Stomach (tissue), 8 donors: ENCODE measurements at regions not wholly inside any gene's neighbourhood (a gene's known extent, or its start where the extent isn't known, plus 50 kb on each side); places are given as distances from the start of the nearest gene placed in this dataset.

Experiments
- DNase-seq, 2 donors: peaks; one replicate each; pipeline versions ENCODE4 v3.0.0 to v3.0.0-alpha.2; 2013 to 2019
- H3K27ac ChIP-seq, 5 donors: fragments of 200-600 bp in 4 of 5; sonication (generic) in 4 of 5; one replicate each; pipeline ENCODE4 v1.5.1; 2013 to 2019; ENCODE audit warnings: mild to moderate bottlenecking in 1 of 5, moderate library complexity in 1 of 5
- H3K27me3 ChIP-seq, 3 donors: fragments of 200-600 bp; sonication (generic); one replicate each; pipeline ENCODE4 v1.5.1; 2017 to 2019; ENCODE audit warnings: mixed run types in 1 of 3
- H3K36me3 ChIP-seq, 4 donors: fragments of 200-600 bp; sonication (generic); 1 replicate in 3 of 4; 2 replicates in 1 of 4; pipeline ENCODE4 v1.5.1; 2016 to 2019
- H3K4me1 ChIP-seq, 4 donors: fragments of 200-600 bp; sonication (generic); one replicate each; pipeline ENCODE4 v1.5.1; 2016 to 2019
- H3K4me3 ChIP-seq, 4 donors: fragments of 200-600 bp; sonication (generic) in 3 of 4; one replicate each; pipeline ENCODE4 v1.5.1; 2016 to 2019; ENCODE audit warnings: mild to moderate bottlenecking in 1 of 4
- H3K9me3 ChIP-seq, 4 donors: fragments of 200-600 bp; sonication (generic); one replicate each; pipeline ENCODE4 v1.5.1; 2016 to 2019
- CTCF ChIP-seq, 7 experiments: fragments of 450-650 bp in 4 of 7; fragments of 200-600 bp in 3 of 7; sonication (generic) in 3 of 7; IDR thresholded peaks; one replicate each; pipeline ENCODE4 v1.5.1; 2016 to 2019; ENCODE audit warnings: antibody characterized with exemption in 7 of 7, control low read depth in 2 of 7, mild to moderate bottlenecking in 1 of 7
- EP300 ChIP-seq: sonication (generic); formaldehyde crosslinking; IDR thresholded peaks from one replicate; pipeline ENCODE4 v1.6.1; 2017; ENCODE audit warnings: antibody characterized with exemption
- POLR2A ChIP-seq, 4 donors: fragments of 450-650 bp; IDR thresholded peaks; one replicate each; pipeline ENCODE4 v1.6.1; 2016; ENCODE audit warnings: antibody characterized with exemption in 4 of 4, control low read depth in 2 of 4, mild to moderate bottlenecking in 1 of 4, moderate library complexity in 1 of 4
- POLR2AphosphoS5 ChIP-seq, 3 donors: sonication (generic); formaldehyde crosslinking; IDR thresholded peaks; one replicate each; pipeline ENCODE4 v1.6.1; 2016; ENCODE audit warnings: antibody characterized with exemption in 3 of 3
- WGBS, 5 donors: extraction: QIAGEN DNeasy Blood & Tissue Kit in 3 of 5; methylation state at CpG; one replicate each; pipeline versions ENCODE4 v1.1.5 to v1.1.7; 2013 to 2018; 5-methylcytosine and 5-hydroxymethylcytosine counted together
- intact Hi-C: fragments of 100-400 bp; cut with DNase I; formaldehyde crosslinking; loops from one replicate; pipeline ENCODE4 v1.15.1; 2023; ENCODE audit warnings: low total_unique reads
- donor health status: healthy with polysubstance abuse.
- donor health status: Bipolar disorder and iron deficiency.
- donor health status: healthy.

GRCh38 chr2:81672923-81673322 is 1368.4 kb upstream of the LRRTM1 start:
- no peaks in the 10 kb centered on the region for H3K36me3 ChIP-seq
- intact Hi-C loops: no loop called here
- H3K4me3 ChIP-seq: no peak overlapping the region
- no peak for DNase-seq
- TF ChIP-seq EP300: no peak
- TF ChIP-seq POLR2AphosphoS5 (IDR thresholded peaks at IDR 0.05): no peak
- TF ChIP-seq POLR2A (IDR thresholded peaks at IDR 0.05): no peak
- no peak for TF ChIP-seq CTCF (IDR thresholded peaks at IDR 0.05)
- no peaks in the 10 kb centered on the region for H3K27me3 ChIP-seq
- no peak overlapping the region for H3K27ac ChIP-seq
- no peaks in the 10 kb centered on the region for H3K9me3 ChIP-seq
- H3K4me1 ChIP-seq: no peaks in the 10 kb centered on the region

- Histone ChIP-seq H3K4me1 (no peaks in the 10 kb centered on the region), H3K4me3 (no peak overlapping the region), H3K36me3 (no peaks in the 10 kb centered on the region), H3K27me3 (no peaks in the 10 kb centered on the region), H3K9me3 (no peaks in the 10 kb centered on the region), H3K27ac (no peak overlapping the region)
- DNase-seq: no peak
- WGBS, 5 donors: 45 to 70% (median 67%) methylated on average over 5 of the region's 5 CpGs
- intact Hi-C loops: no loop called here
- TF ChIP-seq POLR2A (IDR thresholded peaks at IDR 0.05) (no peak), CTCF (IDR thresholded peaks at IDR 0.05) (no peak), EP300 (no peak), POLR2AphosphoS5 (IDR thresholded peaks at IDR 0.05) (no peak)
Measured at GRCh38 chr2:81672516-81672915, 1368.0 kb upstream of the LRRTM1 start.

- TF ChIP-seq CTCF (IDR thresholded peaks at IDR 0.05) (no peak), POLR2AphosphoS5 (IDR thresholded peaks at IDR 0.05) (no peak), POLR2A (IDR thresholded peaks at IDR 0.05) (no peak), EP300 (no peak)
- Histone ChIP-seq H3K4me1 (no peaks in the 10 kb centered on the region), H3K27me3 (no peaks in the 10 kb centered on the region), H3K27ac (no peak overlapping the region), H3K4me3 (no peak overlapping the region), H3K36me3 (no peaks in the 10 kb centered on the region), H3K9me3 (no peaks in the 10 kb centered on the region)
- WGBS, 5 donors: 83 to 98% (median 85%) methylated on average over 1 of the region's 1 CpG
- intact Hi-C loops: no loop called here
- DNase-seq: no peak
Measured at GRCh38 chr2:81670885-81671284, 1366.3 kb upstream of the LRRTM1 start.

- 85 to 94% (median 91%) methylated on average over 3 of the region's 3 CpGs for WGBS, 5 donors
- Histone ChIP-seq H3K36me3 (no peaks in the 10 kb centered on the region), H3K9me3 (peaks cover 9 to 26% (median 20%) of the 10 kb centered on the region in 4 donors), H3K4me1 (no peaks in the 10 kb centered on the region), H3K4me3 (no peak overlapping the region), H3K27me3 (no peaks in the 10 kb centered on the region), H3K27ac (no peak overlapping the region)
- DNase-seq: no peak
- intact Hi-C loops: no loop called here
- TF ChIP-seq EP300: no peak
- TF ChIP-seq POLR2A (IDR thresholded peaks at IDR 0.05): no peak
- no peak for TF ChIP-seq POLR2AphosphoS5 (IDR thresholded peaks at IDR 0.05)
- TF ChIP-seq CTCF (IDR thresholded peaks at IDR 0.05): no peak
Measured at GRCh38 chr2:81661081-81661480, 1356.5 kb upstream of the LRRTM1 start.

- 78 to 84% (median 82%) methylated on average over 4 of the region's 4 CpGs for WGBS, 5 donors
- TF ChIP-seq EP300 (no peak), POLR2A (IDR thresholded peaks at IDR 0.05) (no peak), CTCF (IDR thresholded peaks at IDR 0.05) (no peak), POLR2AphosphoS5 (IDR thresholded peaks at IDR 0.05) (no peak)
- Histone ChIP-seq H3K9me3 (peaks cover 9 to 32% (median 22%) of the 10 kb centered on the region in 4 donors), H3K4me1 (no peaks in the 10 kb centered on the region), H3K4me3 (no peak overlapping the region), H3K27ac (no peak overlapping the region), H3K36me3 (no peaks in the 10 kb centered on the region), H3K27me3 (no peaks in the 10 kb centered on the region)
- intact Hi-C loops: no loop called here
- no peak for DNase-seq
Measured at GRCh38 chr2:81658227-81658626, 1353.7 kb upstream of the LRRTM1 start.
